Upper lobe of left lung (tissue), 4 donors: ENCODE measurements at regions not wholly inside any gene's neighbourhood (a gene's known extent, or its start where the extent isn't known, plus 50 kb on each side); places are given as distances from the start of the nearest gene placed in this dataset.

Source experiments
- CTCF ChIP-seq, 6 experiments: fragments of 450-650 bp in 4 of 6; fragments of 200-600 bp in 2 of 6; sonication (generic) in 2 of 6; IDR thresholded peaks; one replicate each; pipeline ENCODE4 v1.5.1; 2016 to 2019; ENCODE audit warnings: antibody characterized with exemption in 6 of 6
- POLR2A ChIP-seq, 4 donors: fragments of 450-650 bp; IDR thresholded peaks; one replicate each; pipeline ENCODE4 v1.5.1; 2016 to 2017; ENCODE audit warnings: antibody characterized with exemption in 4 of 4, mild to moderate bottlenecking in 2 of 4
- POLR2AphosphoS5 ChIP-seq, 2 donors: sonication (generic); formaldehyde crosslinking; IDR thresholded peaks; one replicate each; pipeline ENCODE4 v1.5.1; 2017; ENCODE audit warnings: antibody characterized with exemption in 2 of 2

GRCh38 chr16:65336160-65336559, 214.3 kb upstream of the CDH11 start:
- TF ChIP-seq POLR2AphosphoS5 (IDR thresholded peaks at IDR 0.05) (no peak), CTCF (IDR thresholded peaks at IDR 0.05) (no peak), POLR2A (IDR thresholded peaks at IDR 0.05) (no peak)
